Memory B cell (primary cell): ENCODE measurements at regions not wholly inside any gene's neighbourhood (a gene's known extent, or its start where the extent isn't known, plus 50 kb on each side); places are given as distances from the start of the nearest gene placed in this dataset.

Source experiments
- ATAC-seq: fragments of 150-1000 bp; cut with Tn5 transposase; 2 replicates; pipeline ENCODE4 v1.10.0; 2021; ENCODE audit warnings: low read depth, mild to moderate bottlenecking, moderate library complexity
- DNase-seq, 2 donors: peaks; one replicate each; pipeline ENCODE4 v3.0.0; 2022; ENCODE audit warnings: low spot score in 2 of 2
- H3K27ac Mint-ChIP-seq: one replicate; pipeline ENCODE4 v1.8.0; 2022; ENCODE audit warnings: mild to moderate bottlenecking, moderate library complexity, mixed read lengths
- H3K27me3 Mint-ChIP-seq: one replicate; pipeline ENCODE4 v1.8.0; 2022; ENCODE audit warnings: mixed read lengths
- H3K36me3 Mint-ChIP-seq: one replicate; pipeline ENCODE4 v1.8.0; 2022; ENCODE audit warnings: mild to moderate bottlenecking, mixed read lengths
- H3K4me1 Mint-ChIP-seq: one replicate; pipeline ENCODE4 v1.8.0; 2022; ENCODE audit warnings: mixed read lengths
- H3K4me3 Mint-ChIP-seq: one replicate; pipeline ENCODE4 v1.8.0; 2022; ENCODE audit warnings: mild to moderate bottlenecking, moderate library complexity, mixed read lengths
- H3K9me3 Mint-ChIP-seq: one replicate; pipeline ENCODE4 v1.8.0; 2022; ENCODE audit warnings: mixed read lengths

GRCh38 chr5:166961028-166961427 is 1330.4 kb upstream of the WWC1 start:
- Mint-ChIP-seq H3K36me3 (no peaks in the 10 kb centered on the region), H3K4me3 (no peak overlapping the region), H3K27me3 (no peaks in the 10 kb centered on the region), H3K9me3 (peaks cover 10% of the 10 kb centered on the region), H3K4me1 (no peaks in the 10 kb centered on the region), H3K27ac (no peak overlapping the region)
- DNase-seq, result no peak
- ATAC-seq, result no peak

GRCh38 chr5:166961913-166962312 is 1329.5 kb upstream of the WWC1 start:
- ATAC-seq, result no peak
- DNase-seq, result no peak
- no peak overlapping the region for H3K4me3 Mint-ChIP-seq
- no peaks in the 10 kb centered on the region for H3K27me3 Mint-ChIP-seq
- no peaks in the 10 kb centered on the region for H3K36me3 Mint-ChIP-seq
- H3K9me3 Mint-ChIP-seq, result peaks cover 10% of the 10 kb centered on the region
- no peaks in the 10 kb centered on the region for H3K4me1 Mint-ChIP-seq
- no peak overlapping the region for H3K27ac Mint-ChIP-seq

GRCh38 chr5:166962461-166962860 is 1329.0 kb upstream of the WWC1 start:
- H3K4me1 Mint-ChIP-seq, result no peaks in the 10 kb centered on the region
- peaks cover 8% of the 10 kb centered on the region for H3K9me3 Mint-ChIP-seq
- no peaks in the 10 kb centered on the region for H3K36me3 Mint-ChIP-seq
- H3K27ac Mint-ChIP-seq, result no peak overlapping the region
- no peak for ATAC-seq
- H3K4me3 Mint-ChIP-seq, result no peak overlapping the region
- no peaks in the 10 kb centered on the region for H3K27me3 Mint-ChIP-seq
- DNase-seq, result no peak

GRCh38 chr5:166963596-166963995 is 1327.8 kb upstream of the WWC1 start:
- no peak for DNase-seq
- Mint-ChIP-seq H3K4me3 (no peak overlapping the region), H3K9me3 (peaks cover 8% of the 10 kb centered on the region), H3K27me3 (no peaks in the 10 kb centered on the region), H3K27ac (no peak overlapping the region), H3K4me1 (no peaks in the 10 kb centered on the region), H3K36me3 (no peaks in the 10 kb centered on the region)
- no peak for ATAC-seq

GRCh38 chr5:166977911-166978422 is 1313.5 kb upstream of the WWC1 start:
- DNase-seq (no peak), ATAC-seq (no peak)
- Mint-ChIP-seq H3K27me3 (peaks cover 4% of the 10 kb centered on the region), H3K27ac (no peak overlapping the region), H3K36me3 (no peaks in the 10 kb centered on the region), H3K9me3 (no peaks in the 10 kb centered on the region), H3K4me1 (no peaks in the 10 kb centered on the region), H3K4me3 (no peak overlapping the region)

GRCh38 chr5:166979307-166979895 is 1312.0 kb upstream of the WWC1 start:
- ATAC-seq (no peak), DNase-seq (no peak)
- Mint-ChIP-seq H3K9me3 (no peaks in the 10 kb centered on the region), H3K27ac (no peak overlapping the region), H3K4me1 (peaks cover 2% of the 10 kb centered on the region), H3K27me3 (peaks cover 4% of the 10 kb centered on the region), H3K4me3 (no peak overlapping the region), H3K36me3 (no peaks in the 10 kb centered on the region)

- DNase-seq (no peak), ATAC-seq (no peak)
- H3K9me3 Mint-ChIP-seq, result no peaks in the 10 kb centered on the region
- H3K27me3 Mint-ChIP-seq, result peaks cover 4% of the 10 kb centered on the region
- no peak overlapping the region for H3K27ac Mint-ChIP-seq
- H3K4me3 Mint-ChIP-seq, result no peak overlapping the region
- peaks cover 2% of the 10 kb centered on the region for H3K4me1 Mint-ChIP-seq
- no peaks in the 10 kb centered on the region for H3K36me3 Mint-ChIP-seq
These were observed 1310.8 kb upstream of the WWC1 start for GRCh38 chr5:166980666-166981065.

GRCh38 chr5:166982226-166982625 is 1309.2 kb upstream of the WWC1 start:
- Mint-ChIP-seq H3K9me3 (no peaks in the 10 kb centered on the region), H3K4me3 (no peak overlapping the region), H3K27ac (no peak overlapping the region), H3K36me3 (no peaks in the 10 kb centered on the region), H3K27me3 (peaks cover 2% of the 10 kb centered on the region), H3K4me1 (peaks cover 2% of the 10 kb centered on the region)
- DNase-seq (no peak), ATAC-seq (no peak)

- no peaks in the 10 kb centered on the region for H3K4me1 Mint-ChIP-seq
- no peaks in the 10 kb centered on the region for H3K9me3 Mint-ChIP-seq
- H3K4me3 Mint-ChIP-seq, result no peak overlapping the region
- H3K36me3 Mint-ChIP-seq, result no peaks in the 10 kb centered on the region
- DNase-seq (no peak), ATAC-seq (no peak)
- H3K27me3 Mint-ChIP-seq, result no peaks in the 10 kb centered on the region
- no peak overlapping the region for H3K27ac Mint-ChIP-seq
These were observed 1299.8 kb upstream of the WWC1 start for GRCh38 chr5:166991601-166992000.

GRCh38 chr5:166992108-166992507 is 1299.3 kb upstream of the WWC1 start:
- Mint-ChIP-seq H3K4me3 (no peak overlapping the region), H3K36me3 (no peaks in the 10 kb centered on the region), H3K27me3 (no peaks in the 10 kb centered on the region), H3K27ac (no peak overlapping the region), H3K4me1 (no peaks in the 10 kb centered on the region), H3K9me3 (no peaks in the 10 kb centered on the region)
- DNase-seq (no peak), ATAC-seq (no peak)

GRCh38 chr5:166992874-166993722 is 1298.3 kb upstream of the WWC1 start:
- H3K27ac Mint-ChIP-seq, result no peak overlapping the region
- ATAC-seq (no peak), DNase-seq (no peak)
- H3K9me3 Mint-ChIP-seq, result peaks cover 2% of the 10 kb centered on the region
- H3K4me3 Mint-ChIP-seq, result no peak overlapping the region
- no peaks in the 10 kb centered on the region for H3K4me1 Mint-ChIP-seq
- no peaks in the 10 kb centered on the region for H3K36me3 Mint-ChIP-seq
- no peaks in the 10 kb centered on the region for H3K27me3 Mint-ChIP-seq

- Mint-ChIP-seq H3K4me3 (no peak overlapping the region), H3K4me1 (no peaks in the 10 kb centered on the region), H3K9me3 (peaks cover 6% of the 10 kb centered on the region), H3K36me3 (no peaks in the 10 kb centered on the region), H3K27me3 (no peaks in the 10 kb centered on the region), H3K27ac (no peak overlapping the region)
- ATAC-seq (no peak), DNase-seq (no peak)
These were observed 1297.2 kb upstream of the WWC1 start for GRCh38 chr5:166994226-166994625.

GRCh38 chr5:167001246-167001645 is 1290.2 kb upstream of the WWC1 start:
- no peak overlapping the region for H3K4me3 Mint-ChIP-seq
- H3K27me3 Mint-ChIP-seq, result no peaks in the 10 kb centered on the region
- no peak for DNase-seq
- H3K9me3 Mint-ChIP-seq, result peaks cover 10% of the 10 kb centered on the region
- H3K4me1 Mint-ChIP-seq, result no peaks in the 10 kb centered on the region
- H3K27ac Mint-ChIP-seq, result no peak overlapping the region
- no peak for ATAC-seq
- H3K36me3 Mint-ChIP-seq, result no peaks in the 10 kb centered on the region

- H3K4me1 Mint-ChIP-seq, result no peaks in the 10 kb centered on the region
- DNase-seq (no peak), ATAC-seq (no peak)
- H3K4me3 Mint-ChIP-seq, result no peak overlapping the region
- H3K27ac Mint-ChIP-seq, result no peak overlapping the region
- no peaks in the 10 kb centered on the region for H3K27me3 Mint-ChIP-seq
- H3K9me3 Mint-ChIP-seq, result peaks cover 5% of the 10 kb centered on the region
- H3K36me3 Mint-ChIP-seq, result no peaks in the 10 kb centered on the region
These were observed 1282.7 kb upstream of the WWC1 start for GRCh38 chr5:167008705-167009104.

GRCh38 chr5:167011196-167011595 is 1280.2 kb upstream of the WWC1 start:
- Mint-ChIP-seq H3K9me3 (peaks cover 5% of the 10 kb centered on the region), H3K27me3 (no peaks in the 10 kb centered on the region), H3K36me3 (no peaks in the 10 kb centered on the region), H3K4me3 (no peak overlapping the region), H3K4me1 (no peaks in the 10 kb centered on the region), H3K27ac (no peak overlapping the region)
- ATAC-seq (no peak), DNase-seq (no peak)
